Astrocyte (in vitro differentiated cells and primary cell): ENCODE measurements at regions not wholly inside any gene's neighbourhood (a gene's known extent, or its start where the extent isn't known, plus 50 kb on each side); places are given as distances from the start of the nearest gene placed in this dataset.

Source experiments
- CTCF ChIP-seq: IDR thresholded peaks from 2 replicates; pipeline ENCODE4 v1.5.1; 2011; ENCODE audit warnings: low read depth, mild to moderate bottlenecking, inconsistent platforms, low read length, moderate library complexity; ENCODE audit not compliant: insufficient read depth
- EZH2 ChIP-seq: IDR thresholded peaks from 2 replicates; pipeline ENCODE4 v1.6.1; 2012; ENCODE audit warnings: mild to moderate bottlenecking, low read length, inconsistent platforms; ENCODE audit not compliant: insufficient read depth

GRCh38 chr10:64682043-64682442 lies 1160.8 kb downstream of the REEP3 start:
- TF ChIP-seq CTCF (no peak), EZH2 (no peak)
